ENCODE measurements at regions not wholly inside any gene's neighbourhood (a gene's known extent, or its start where the extent isn't known, plus 50 kb on each side); places are given as distances from the start of the nearest gene placed in this dataset.

- peak overlapping the region; percentile 34; the same call in 1 of the 2 replicates for H3K23ac ChIP-seq (ENCODE audit: low read depth, low read length)
- BruUV-seq (replicated peaks), result no TSS peak
- no CpG with 5 or more reads among the region's 15 CpGs for WGBS, 2 experiments (ENCODE audit: extremely low coverage in 2 of 2, insufficient read length in 1 of 2)
- H3K36me3 ChIP-seq (ENCODE audit: control insufficient read depth, insufficient read depth, low read length), result no peaks in the 10 kb centered on the region
- intact Hi-C loops (cut with micrococcal nuclease), result loop anchor here (2.0 to 10.0 kb wide), 10 partner anchors 101 to 1581 kb away; no protein-coding TSS in a partner anchor
- H3K56ac ChIP-seq (ENCODE audit: extremely low read depth, insufficient read depth, low read length), result peak overlapping the region; percentile 30; the same call in 1 of the 2 replicates
- H4K5ac ChIP-seq (ENCODE audit: low read depth, low read length), result peak overlapping the region; percentile 89; the same call in 1 of the 2 replicates
- DNase-seq (peak; percentile 78), ATAC-seq (ENCODE audit: low read depth) (peak; percentile 12; the same call in 1 of the 2 replicates)
- peak overlapping the region; percentile 77 for H2BK5ac ChIP-seq (ENCODE audit: low read depth, low read length, poor library complexity, severe bottlenecking)
- peak overlapping the region; percentile 16; the same call in 1 of the 3 replicates for H2BK15ac ChIP-seq (ENCODE audit: low read depth, low read length)
- peak overlapping the region; percentile 97 for H2BK120ac ChIP-seq (ENCODE audit: low read depth, low read length)
- peak overlapping the region; percentile 91 for H4K91ac ChIP-seq (ENCODE audit: insufficient read depth, low read depth, low read length)
- no peaks in the 10 kb centered on the region for H4K20me1 ChIP-seq (ENCODE audit: insufficient read depth, low read length)
- dilution Hi-C loops (cut with HindIII; ENCODE audit: low sequenced_read_pairs, unreplicated experiment), result no loop called here
- H3K9me1 ChIP-seq (ENCODE audit: insufficient read depth, low read length), result peaks cover 12% of the 10 kb centered on the region; the same call in 1 of the 2 replicates
- ChIA-PET CTCF (interaction anchor here (0.6 to 1.0 kb wide), 4 partner anchors 118 to 1272 kb away, joined by 3 read pairs; partner anchors contain the start of gene SOX4), POLR2A (ENCODE audit: unreplicated experiment) (interaction anchor here (0.6 to 4.8 kb wide), 2 partner anchors 121 to 551 kb away, joined by 3 to 36 read pairs; partner anchors contain the start of gene SOX4)
- H2BK20ac ChIP-seq (ENCODE audit: low read depth, low read length), result peak overlapping the region; percentile 93
- peak overlapping the region; percentile 7 for H2AFZ ChIP-seq (replicated peaks; ENCODE audit: low read length, poor library complexity)
- peak overlapping the region; percentile 58; the same call in 1 of the 2 replicates for H3K9ac ChIP-seq (ENCODE audit: low read depth, low read length)
- H3K4ac ChIP-seq (ENCODE audit: low read depth, low read length), result peak overlapping the region; percentile 95
- in situ Hi-C loops (cut with MboI; ENCODE audit: low sequenced_read_pairs), result loop anchor here (10.0 to 25.0 kb wide), 2 partner anchors 551 to 1584 kb away; partner anchors contain the start of gene SOX4
- H3K4me3 ChIP-seq (ENCODE audit: insufficient read depth, low read depth, low read length), result no peak overlapping the region
- H4K8ac ChIP-seq (ENCODE audit: low read depth in 2 of 2, low read length in 2 of 2), result peak overlapping the region; percentile 49 to 88; a peak in 2 of 4 replicates
- peak overlapping the region; percentile 95 for H3K27ac ChIP-seq (ENCODE audit: insufficient read depth, low read length)
- 0 out of 4 replicates have a peak, but pooled peaks cover 0 to 3% of the 10 kb centered on the region in 2 experiments for H3K79me1 ChIP-seq (ENCODE audit: low read depth in 1 of 2, low read length in 2 of 2)
- H2AK9ac ChIP-seq (replicated peaks; ENCODE audit: low read depth, low read length, poor library complexity), result peak overlapping the region; percentile 73
- H3K4me2 ChIP-seq (ENCODE audit: low read depth, low read length), result peak overlapping the region; percentile 34; the same call in 1 of the 2 replicates
- H3K27me3 ChIP-seq (ENCODE audit: control insufficient read depth, insufficient read depth, low read length), result no peaks in the 10 kb centered on the region
- peaks cover 24% of the 10 kb centered on the region for H3K4me1 ChIP-seq (ENCODE audit: control insufficient read depth, insufficient read depth, low read length)
- peak overlapping the region; percentile 94 for H3K14ac ChIP-seq (replicated peaks; ENCODE audit: low read depth, low read length)
- no peaks in the 10 kb centered on the region for H3K9me3 ChIP-seq (ENCODE audit: control insufficient read depth, insufficient read depth, low read length)
- peak overlapping the region; percentile 88 for H2AK5ac ChIP-seq (ENCODE audit: low read depth, low read length)
- H3K18ac ChIP-seq (ENCODE audit: low read depth, low read length), result peak overlapping the region; percentile 94
- TF ChIP-seq CEBPB (IDR thresholded peaks at IDR 0.05; ENCODE audit: low read depth, low read length) (no peak), FOS (IDR thresholded peaks at IDR 0.05; ENCODE audit: low read depth, low read length) (no peak), CHD1 (IDR thresholded peaks at IDR 0.05; ENCODE audit: low read depth, low read length) (no peak), MAZ (IDR thresholded peaks at IDR 0.05; ENCODE audit: borderline replicate concordance, low read depth, low read length) (no peak), ELK1 (IDR thresholded peaks at IDR 0.05; ENCODE audit: borderline replicate concordance, low read depth, low read length) (no peak), MXI1 (IDR thresholded peaks at IDR 0.05; ENCODE audit: borderline replicate concordance, low read depth, low read length) (no peak), MAFK (IDR thresholded peaks at IDR 0.05; ENCODE audit: low read depth, low read length) (no peak), RCOR1 (IDR thresholded peaks at IDR 0.05; ENCODE audit: insufficient replicate concordance, low read length) (no peak), RFX5 (IDR thresholded peaks at IDR 0.05; ENCODE audit: low read depth, low read length) (no peak), CTCF (conservative IDR thresholded peaks at IDR 0.05; ENCODE audit: low read depth, low read length) (peak; percentile 43), POLR2A (IDR thresholded peaks at IDR 0.05; ENCODE audit: low read depth, low read length) (no peak)
- TF ChIP-seq, protein P1, sequence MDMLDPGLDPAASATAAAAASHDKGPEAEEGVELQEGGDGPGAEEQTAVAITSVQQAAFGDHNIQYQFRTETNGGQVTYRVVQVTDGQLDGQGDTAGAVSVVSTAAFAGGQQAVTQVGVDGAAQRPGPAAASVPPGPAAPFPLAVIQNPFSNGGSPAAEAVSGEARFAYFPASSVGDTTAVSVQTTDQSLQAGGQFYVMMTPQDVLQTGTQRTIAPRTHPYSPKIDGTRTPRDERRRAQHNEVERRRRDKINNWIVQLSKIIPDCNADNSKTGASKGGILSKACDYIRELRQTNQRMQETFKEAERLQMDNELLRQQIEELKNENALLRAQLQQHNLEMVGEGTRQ (IDR thresholded peaks at IDR 0.05; ENCODE audit: low read depth, low read length), result peak; percentile 79
Measured at GRCh38 chr6:22145823-22146677, 150.8 kb downstream of the PRL start.
